HG03439 (cell line): ENCODE measurements at regions not wholly inside any gene's neighbourhood (a gene's known extent, or its start where the extent isn't known, plus 50 kb on each side); places are given as distances from the start of the nearest gene placed in this dataset.

ENCODE experiments used
- ATAC-seq: cut with Tn5 transposase; IDR thresholded peaks from one replicate; pipeline ENCODE4 v1.9.1; 2021; ENCODE audit warnings: mild to moderate bottlenecking, moderate library complexity; ENCODE audit not compliant: unreplicated experiment

- no peak for ATAC-seq
Measured at GRCh38 chr4:65139998-65140397, 530.3 kb downstream of the EPHA5 start.

DNA sequence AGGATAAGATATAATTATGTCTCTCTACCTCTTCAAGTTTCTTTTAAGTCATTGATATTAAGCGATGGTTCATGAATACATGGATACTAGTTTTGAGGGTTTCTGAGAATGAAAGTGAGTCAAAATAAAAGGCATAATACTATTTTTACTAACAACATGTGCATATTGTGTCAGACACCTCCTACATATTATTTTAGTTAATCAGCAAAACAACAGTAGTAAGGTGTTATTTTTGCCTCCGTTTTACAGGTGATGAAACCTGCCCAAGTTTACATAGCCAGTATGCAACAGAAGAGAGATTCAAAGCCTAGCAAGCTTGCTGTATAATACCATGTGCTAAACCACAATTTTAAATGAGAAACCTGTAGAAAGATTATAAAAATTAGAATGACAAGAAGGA lies 544.1 kb downstream of the EPHA5 start:
- peak; percentile 74 for ATAC-seq

- ATAC-seq, result no peak
Measured at GRCh38 chr4:65120287-65120686, 550.0 kb downstream of the EPHA5 start.

DNA sequence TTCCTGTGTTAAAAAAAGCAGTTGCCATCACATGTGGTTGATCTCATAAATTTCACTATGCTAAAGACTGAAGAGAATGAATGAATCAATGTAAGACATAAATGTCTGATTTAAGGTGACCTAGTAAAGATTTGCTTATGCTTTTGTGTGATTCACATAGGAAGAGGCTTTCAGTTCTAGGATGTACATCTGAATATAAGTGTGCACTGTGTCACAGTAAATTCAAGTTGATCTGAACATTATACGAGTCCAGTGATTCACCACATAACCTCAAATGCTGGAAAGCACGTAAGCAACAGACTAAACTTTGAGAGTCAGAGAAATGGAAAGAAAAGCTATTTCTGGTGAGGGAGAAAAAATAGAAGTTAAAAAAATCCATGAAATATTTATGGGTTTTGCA lies 567.9 kb downstream of the EPHA5 start:
- no peak for ATAC-seq

GRCh38 chr4:65096630-65097029 lies 573.7 kb downstream of the EPHA5 start:
- ATAC-seq, result no peak

DNA sequence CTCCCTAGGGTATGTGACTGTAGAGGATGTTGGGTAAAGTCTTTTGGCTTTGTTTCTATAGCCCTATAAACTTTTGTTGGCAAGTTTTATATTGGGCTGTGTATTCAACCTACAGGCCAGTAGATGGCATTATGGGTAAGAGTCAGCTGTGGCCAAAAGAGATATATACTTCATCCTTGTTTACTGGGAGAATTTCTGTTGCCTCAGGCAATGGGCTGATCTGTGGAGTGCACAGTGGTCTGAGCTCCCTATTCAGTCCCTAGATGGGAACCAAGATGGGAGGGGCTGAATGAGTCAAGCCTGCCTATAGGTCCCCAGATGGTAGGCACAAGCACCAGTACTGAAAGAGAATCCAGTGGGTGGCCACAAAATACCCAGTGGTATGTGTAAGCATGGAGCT lies 580.6 kb downstream of the EPHA5 start:
- no peak for ATAC-seq

DNA sequence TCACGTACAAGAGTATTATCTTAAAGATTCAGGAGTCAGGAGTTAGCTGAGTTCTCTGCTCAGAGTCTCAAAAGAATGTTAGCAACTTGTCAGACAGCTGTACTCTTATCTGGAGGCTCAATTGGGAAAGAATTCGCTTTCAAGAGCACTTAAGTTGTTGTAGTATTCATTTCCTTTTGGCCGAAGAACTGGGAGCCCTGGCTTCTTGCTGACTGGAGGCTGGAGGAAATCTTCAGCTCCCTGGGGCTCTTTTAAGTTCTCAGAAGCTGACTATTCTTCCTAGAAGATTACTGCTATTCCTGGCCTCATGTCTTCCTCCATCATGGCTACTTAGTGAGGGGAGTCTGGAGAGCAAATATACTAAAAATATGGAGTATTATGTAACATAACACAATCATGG lies 587.2 kb downstream of the EPHA5 start:
- ATAC-seq, result no peak

GRCh38 chr4:65071564-65071963 lies 598.7 kb downstream of the EPHA5 start:
- ATAC-seq, result no peak

DNA sequence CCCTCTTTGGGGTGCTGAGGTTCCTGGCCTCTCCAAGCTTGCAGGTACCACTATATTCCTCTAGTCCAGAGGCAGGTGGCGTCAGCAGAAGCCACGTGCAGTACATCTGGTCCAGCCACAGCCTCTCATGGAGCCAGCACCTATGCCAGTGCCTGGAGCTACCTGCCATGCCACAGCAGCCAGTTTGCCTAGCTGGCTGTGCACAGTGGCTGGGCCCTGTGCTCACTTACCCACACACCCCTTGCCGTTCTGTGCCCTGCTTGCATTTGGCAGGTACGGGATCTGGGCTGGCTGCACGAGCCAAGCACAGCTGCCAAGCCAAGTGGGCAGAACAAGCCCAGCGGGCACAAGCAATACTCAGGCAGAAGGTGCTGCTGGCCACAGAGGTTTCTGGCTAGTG lies 601.1 kb downstream of the EPHA5 start:
- no peak for ATAC-seq

- no peak for ATAC-seq
Measured at GRCh38 chr4:65066106-65066505, 604.2 kb downstream of the EPHA5 start.

GRCh38 chr4:65063601-65064000 lies 606.7 kb downstream of the EPHA5 start:
- ATAC-seq, result no peak

DNA sequence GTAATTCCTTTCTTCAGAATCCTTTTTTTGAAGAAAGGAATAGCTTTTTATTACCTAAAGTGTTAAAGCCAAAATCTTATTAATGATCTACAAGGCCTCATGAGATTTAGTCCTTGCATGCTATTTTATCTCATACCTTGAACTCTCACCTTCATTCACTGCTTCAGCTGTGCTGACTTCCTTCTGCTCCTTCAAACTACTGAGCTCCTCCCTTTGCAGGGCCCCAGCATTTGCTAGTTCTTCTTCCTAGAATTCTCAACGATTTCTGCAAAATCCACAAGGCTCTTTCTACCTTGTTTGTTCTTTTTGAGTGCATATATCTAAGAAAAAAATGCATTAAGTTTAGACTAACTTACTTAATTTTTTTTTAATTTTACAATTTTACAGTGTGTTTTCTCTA lies 619.5 kb downstream of the EPHA5 start:
- ATAC-seq, result no peak

- ATAC-seq, result no peak
Measured at GRCh38 chr4:65046192-65047133, 623.8 kb downstream of the EPHA5 start.

DNA sequence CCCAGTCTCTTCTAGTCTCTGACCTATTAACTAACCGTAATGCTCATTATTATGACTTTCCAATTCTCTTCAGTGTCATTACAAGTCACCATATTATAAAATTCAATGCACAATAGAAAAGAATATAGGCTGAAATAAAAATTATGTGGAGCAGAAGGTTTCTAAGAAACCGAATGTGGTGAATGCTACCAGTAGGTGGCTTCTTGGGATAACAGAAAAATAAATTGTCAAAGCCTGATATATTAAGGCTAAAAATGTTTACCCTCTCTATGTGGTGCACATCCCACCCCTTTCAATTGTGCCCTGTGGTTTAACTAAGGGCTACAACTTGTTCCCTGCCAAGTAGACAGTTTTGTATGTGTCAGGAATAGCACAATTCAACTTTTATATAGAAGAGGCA lies 624.6 kb upstream of the TECRL start:
- no peak for ATAC-seq

GRCh38 chr4:65028592-65028991 lies 619.3 kb upstream of the TECRL start:
- no peak for ATAC-seq

GRCh38 chr4:65023883-65024670 lies 614.8 kb upstream of the TECRL start:
- ATAC-seq, result no peak

GRCh38 chr4:65023081-65023480 lies 613.8 kb upstream of the TECRL start:
- no peak for ATAC-seq

GRCh38 chr4:65021737-65022136 lies 612.5 kb upstream of the TECRL start:
- no peak for ATAC-seq

DNA sequence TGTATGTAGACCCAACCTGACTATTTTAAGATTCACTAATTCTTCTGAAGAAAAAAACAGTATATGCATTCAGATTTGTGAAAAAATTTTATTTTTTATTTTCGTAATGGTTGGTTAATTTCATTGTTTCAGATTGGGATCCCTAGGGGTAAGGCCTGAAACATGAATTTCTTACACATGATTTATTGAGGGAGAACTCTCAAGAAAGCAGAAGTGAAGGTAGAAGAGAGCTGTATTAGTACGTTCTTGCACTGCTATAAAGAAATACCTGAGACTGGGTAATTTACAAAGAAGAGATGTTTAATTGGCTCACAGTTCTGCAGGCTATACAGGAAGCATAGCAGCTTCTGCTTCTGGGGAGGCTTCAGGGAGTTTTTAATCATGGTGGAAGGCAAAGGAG lies 611.9 kb upstream of the TECRL start:
- no peak for ATAC-seq

DNA sequence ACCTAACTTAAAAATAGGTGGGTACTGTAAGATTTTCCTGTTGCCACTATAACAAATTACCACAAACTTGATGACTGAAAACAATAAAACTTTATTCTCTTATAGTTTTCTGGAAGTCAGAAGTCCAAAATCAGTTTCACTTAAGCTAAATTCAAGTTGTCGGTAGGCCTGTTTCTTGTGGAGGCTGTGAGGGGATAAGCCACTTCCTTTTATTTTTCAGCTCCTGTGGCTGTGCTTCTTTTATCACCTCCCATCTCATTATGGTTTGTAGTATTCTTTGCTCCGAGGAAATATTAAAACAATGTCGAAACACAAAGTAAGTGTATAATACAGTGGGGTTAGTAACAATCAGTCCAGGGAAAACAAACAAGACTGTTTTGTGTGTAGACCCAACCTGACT lies 610.5 kb upstream of the TECRL start:
- ATAC-seq, result no peak

DNA sequence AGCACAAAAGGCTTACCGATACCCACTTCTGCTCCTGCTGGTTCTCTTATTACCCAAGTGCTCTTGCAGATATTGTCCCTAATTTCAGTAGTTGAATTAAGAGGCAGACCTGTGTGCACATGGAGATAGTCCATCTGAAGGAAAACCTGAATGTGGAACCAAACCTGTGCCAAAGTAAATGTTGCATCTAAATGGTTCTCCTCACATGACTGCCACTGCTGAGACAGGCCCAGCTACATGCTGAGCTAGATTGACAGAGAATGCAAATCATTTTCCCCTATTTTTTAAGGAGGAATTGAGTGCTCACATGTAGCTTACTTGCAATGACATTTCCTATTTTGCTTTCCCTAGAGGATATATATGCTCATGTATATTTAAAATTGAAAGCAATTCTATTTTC lies 609.1 kb upstream of the TECRL start:
- no peak for ATAC-seq

DNA sequence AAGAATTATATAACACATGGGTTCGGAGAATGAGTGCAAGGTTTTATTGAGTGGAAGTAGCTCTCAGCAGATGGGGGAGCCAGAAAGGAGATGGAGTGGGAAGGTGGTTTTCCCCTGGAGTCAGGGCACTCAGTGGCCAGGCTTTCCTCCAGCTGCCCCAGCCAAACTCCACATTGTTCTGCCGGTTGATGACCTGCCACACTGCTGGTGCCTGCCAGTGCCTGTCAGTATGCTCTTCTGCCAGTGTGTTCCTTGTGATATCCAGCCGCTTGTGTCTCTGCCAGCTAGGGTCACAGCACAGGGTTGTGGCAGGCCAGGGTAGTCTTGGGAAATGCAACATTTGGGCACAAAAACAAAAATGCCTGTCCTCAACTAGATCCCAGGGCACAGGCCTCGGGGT lies 604.8 kb upstream of the TECRL start:
- no peak for ATAC-seq
